GM10248 (cell line): ENCODE measurements at regions not wholly inside any gene's neighbourhood (a gene's known extent, or its start where the extent isn't known, plus 50 kb on each side); places are given as distances from the start of the nearest gene placed in this dataset.

ENCODE experiments used
- CTCF ChIA-PET: fragments of 300-600 bp; sonication (Branson Sonifier 250); formaldehyde crosslinking; extraction: SDS; loops from one replicate; lab custom pipeline; 2021; ENCODE audit warnings: antibody characterized with exemption; lab: Yijun Ruan, JAX
- POLR2A ChIA-PET: fragments of 350-650 bp; sonication (Branson Sonifier 250); formaldehyde crosslinking; extraction: SDS; loops from one replicate; lab custom pipeline; 2020; ENCODE audit warnings: antibody characterized with exemption; lab: Yijun Ruan, JAX
- DNase-seq: peaks from one replicate; pipeline ENCODE4 v3.0.0; 2012; ENCODE audit errors: extremely low spot score
- TF ChIP-seq, protein P1 (sequence below): IDR thresholded peaks from 2 replicates; pipeline ENCODE4 v1.5.1; 2012; ENCODE audit warnings: mild to moderate bottlenecking, low read depth; ENCODE audit errors: extremely low read depth, missing control alignments, control extremely low read depth

DNA sequence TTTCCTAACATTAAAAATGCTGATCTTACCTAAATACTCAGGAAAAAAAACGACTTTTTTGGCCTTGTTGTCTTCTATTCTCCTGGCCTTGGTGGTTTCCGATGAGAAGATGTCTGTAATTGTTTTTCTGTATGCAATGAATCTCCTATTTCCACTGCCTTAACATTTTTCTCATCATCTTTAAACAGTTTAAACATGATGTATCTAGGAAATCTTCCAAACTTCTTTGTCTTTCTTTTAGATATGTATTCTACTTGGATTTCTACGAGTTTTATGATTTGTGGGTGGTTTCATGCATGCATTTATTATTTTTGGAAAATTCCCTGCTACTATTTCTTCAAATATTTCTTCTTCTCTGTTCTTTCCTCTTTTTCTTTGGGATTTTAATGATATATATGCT, 288.6 kb upstream of the GYPC start:
- TF ChIP-seq, protein P1, sequence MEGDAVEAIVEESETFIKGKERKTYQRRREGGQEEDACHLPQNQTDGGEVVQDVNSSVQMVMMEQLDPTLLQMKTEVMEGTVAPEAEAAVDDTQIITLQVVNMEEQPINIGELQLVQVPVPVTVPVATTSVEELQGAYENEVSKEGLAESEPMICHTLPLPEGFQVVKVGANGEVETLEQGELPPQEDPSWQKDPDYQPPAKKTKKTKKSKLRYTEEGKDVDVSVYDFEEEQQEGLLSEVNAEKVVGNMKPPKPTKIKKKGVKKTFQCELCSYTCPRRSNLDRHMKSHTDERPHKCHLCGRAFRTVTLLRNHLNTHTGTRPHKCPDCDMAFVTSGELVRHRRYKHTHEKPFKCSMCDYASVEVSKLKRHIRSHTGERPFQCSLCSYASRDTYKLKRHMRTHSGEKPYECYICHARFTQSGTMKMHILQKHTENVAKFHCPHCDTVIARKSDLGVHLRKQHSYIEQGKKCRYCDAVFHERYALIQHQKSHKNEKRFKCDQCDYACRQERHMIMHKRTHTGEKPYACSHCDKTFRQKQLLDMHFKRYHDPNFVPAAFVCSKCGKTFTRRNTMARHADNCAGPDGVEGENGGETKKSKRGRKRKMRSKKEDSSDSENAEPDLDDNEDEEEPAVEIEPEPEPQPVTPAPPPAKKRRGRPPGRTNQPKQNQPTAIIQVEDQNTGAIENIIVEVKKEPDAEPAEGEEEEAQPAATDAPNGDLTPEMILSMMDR = no peak
- POLR2A ChIA-PET = no interaction called here
- CTCF ChIA-PET = interaction anchor here (2.3 kb wide), 1 partner anchor 409 kb away, joined by 5 read pairs; no protein-coding TSS in a partner anchor
- DNase-seq = no peak

DNA sequence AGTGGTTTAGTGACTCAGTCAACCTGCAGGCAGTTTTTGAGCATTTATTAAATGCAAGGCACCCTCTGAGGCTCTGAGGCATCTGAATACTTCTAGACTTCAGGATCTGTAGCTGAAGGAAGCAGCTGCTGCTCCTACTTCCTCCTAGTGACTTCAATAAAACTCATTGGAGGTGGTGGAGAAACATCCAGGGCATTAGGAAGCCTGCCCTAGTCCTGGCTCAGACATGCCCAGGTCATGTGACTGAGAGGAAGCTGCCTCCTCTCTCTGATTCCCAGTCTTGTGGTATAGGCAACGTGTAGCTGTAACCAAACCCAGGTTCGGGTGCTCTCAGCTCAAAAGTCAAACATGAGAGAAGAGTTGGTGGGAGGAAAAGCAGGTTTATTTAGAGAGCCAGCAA, 287.2 kb upstream of the GYPC start:
- POLR2A ChIA-PET = no interaction called here
- CTCF ChIA-PET = interaction anchor here (1.0 to 1.5 kb wide), 3 partner anchors 8 to 11 kb away, joined by 3 to 5 read pairs (median 4); no protein-coding TSS in a partner anchor
- TF ChIP-seq, protein P1 = no peak
- DNase-seq = no peak

DNA sequence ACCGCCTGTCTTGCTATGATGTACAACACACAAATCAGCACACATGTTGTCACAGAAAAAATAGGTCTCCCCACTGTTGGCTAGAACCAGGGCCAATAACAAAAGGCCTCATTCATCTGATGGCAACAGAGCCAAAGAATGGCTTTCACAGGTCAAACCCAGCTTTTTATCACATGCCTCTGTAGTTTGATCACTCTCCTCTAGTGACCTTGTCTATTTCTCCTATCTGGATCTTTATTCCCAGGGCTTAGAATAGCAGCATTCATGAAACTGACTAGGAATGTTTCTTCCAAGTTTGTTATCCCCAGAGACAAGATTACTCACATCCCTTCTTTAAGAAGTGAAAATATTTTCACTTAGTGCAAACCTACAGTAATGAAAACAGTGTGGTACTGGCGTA, 285.8 kb upstream of the GYPC start:
- no peak for DNase-seq
- CTCF ChIA-PET = interaction anchor here (0.8 to 1.5 kb wide), 4 partner anchors 9 to 408 kb away, joined by 3 to 4 read pairs (median 4); no protein-coding TSS in a partner anchor
- TF ChIP-seq, protein P1 = no peak
- POLR2A ChIA-PET = no interaction called here

DNA sequence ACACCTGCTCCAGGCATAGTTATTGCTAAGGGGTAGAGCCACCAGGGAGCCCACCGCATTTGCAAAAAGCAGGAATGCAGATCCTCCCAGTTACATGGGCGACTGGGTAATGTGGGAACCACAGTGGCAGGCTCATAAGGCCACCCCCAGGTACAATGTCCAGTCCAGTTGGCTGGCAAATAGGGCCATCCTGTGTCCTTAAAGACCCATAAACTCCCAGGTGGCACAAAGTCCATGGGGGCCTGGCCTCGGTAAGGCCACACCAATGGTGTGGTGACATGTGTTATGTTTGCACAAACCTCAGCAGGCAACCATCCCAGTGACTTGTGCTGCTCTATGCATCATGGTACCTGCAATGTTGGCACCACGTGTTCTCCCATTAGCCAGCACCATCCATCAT, 283.6 kb upstream of the GYPC start:
- no peak for DNase-seq
- TF ChIP-seq, protein P1 = no peak
- POLR2A ChIA-PET = no interaction called here
- CTCF ChIA-PET = no interaction called here

DNA sequence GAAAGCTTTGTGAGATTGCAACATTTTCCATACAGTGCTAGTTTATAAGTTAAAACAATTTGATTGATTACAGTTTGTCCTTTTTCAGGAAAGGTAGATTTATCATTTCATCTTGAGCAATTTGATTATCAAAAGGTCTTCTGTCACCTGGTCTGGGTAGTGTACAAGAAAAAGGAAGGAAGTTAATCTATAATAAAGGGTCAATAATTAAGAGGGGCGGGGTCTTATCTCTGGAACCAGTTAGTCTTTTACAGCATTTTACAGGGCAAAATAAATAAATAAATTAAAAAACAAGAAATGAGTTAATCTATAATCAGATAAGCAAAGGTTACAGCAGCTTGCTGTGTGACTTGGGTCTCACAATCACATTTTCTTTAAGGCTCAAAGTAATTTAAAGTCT, 277.8 kb upstream of the GYPC start:
- TF ChIP-seq, protein P1 = no peak
- POLR2A ChIA-PET = no interaction called here
- DNase-seq = no peak
- CTCF ChIA-PET = interaction anchor here (0.7 to 1.6 kb wide), 4 partner anchors 10 to 400 kb away, joined by 3 to 4 read pairs (median 4); no protein-coding TSS in a partner anchor

DNA sequence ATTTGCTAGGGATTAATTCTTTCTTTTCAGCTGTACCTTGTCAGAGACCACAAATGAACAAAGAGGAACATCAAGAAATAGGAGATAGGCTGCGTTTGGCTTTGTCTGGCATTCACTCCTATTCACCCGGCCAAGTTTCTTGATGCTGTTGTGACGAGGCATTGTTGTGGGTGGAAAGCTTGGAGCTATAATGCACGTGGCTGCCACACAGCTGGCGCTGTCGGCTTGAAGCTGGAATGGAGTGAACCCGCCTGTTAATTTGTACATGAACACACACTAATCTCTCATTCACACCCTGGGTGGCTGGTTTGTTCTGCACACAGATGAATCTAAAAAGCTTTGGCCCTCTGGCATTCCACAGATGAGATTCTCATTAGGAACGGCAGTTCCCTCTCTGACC, 274.9 kb upstream of the GYPC start:
- TF ChIP-seq, protein P1 = no peak
- POLR2A ChIA-PET = no interaction called here
- CTCF ChIA-PET = interaction anchor here (1.0 to 1.6 kb wide), 2 partner anchors 12 to 42 kb away, joined by 3 read pairs; no protein-coding TSS in a partner anchor
- no peak for DNase-seq
